CD4-positive, CD25-positive, alpha-beta regulatory T cell (primary cell): ENCODE measurements at regions not wholly inside any gene's neighbourhood (a gene's known extent, or its start where the extent isn't known, plus 50 kb on each side); places are given as distances from the start of the nearest gene placed in this dataset.
A peak's percentile ranks its signal among the peaks of the same experiment; 100 is the strongest.

Source experiments
- ATAC-seq, 2 donors: fragments of 150-1000 bp; cut with Tn5 transposase; one replicate each; pipeline ENCODE4 v1.10.0; 2021; ENCODE audit warnings: low read depth in 2 of 2, moderate number of reproducible peaks in 2 of 2, moderate library complexity in 1 of 2
- DNase-seq, 3 donors: peaks; one replicate each; pipeline versions ENCODE4 v3.0.0 to v3.0.0-alpha.2; 2012 to 2022; ENCODE audit warnings: mixed read lengths in 1 of 3
- H3K27ac ChIP-seq: one replicate; pipeline ENCODE4 v1.7.0; 2013; ENCODE audit warnings: mild to moderate bottlenecking, low read length; ENCODE audit not compliant: insufficient read depth, poor library complexity, severe bottlenecking
- H3K27me3 ChIP-seq: one replicate; pipeline ENCODE4 v1.7.0; 2013; ENCODE audit warnings: low read length; ENCODE audit not compliant: control insufficient read depth, insufficient read depth
- H3K36me3 ChIP-seq: one replicate; pipeline ENCODE4 v1.7.0; 2013; ENCODE audit warnings: mild to moderate bottlenecking, low read length, moderate library complexity; ENCODE audit not compliant: control insufficient read depth, insufficient read depth
- H3K4me1 ChIP-seq: 2 replicates; pipeline ENCODE4 v1.7.0; 2013; ENCODE audit warnings: mild to moderate bottlenecking, low read length; ENCODE audit not compliant: insufficient read depth, control insufficient read depth, poor library complexity, severe bottlenecking
- H3K4me3 ChIP-seq: one replicate; pipeline ENCODE4 v1.7.0; 2013; ENCODE audit warnings: low read depth, mild to moderate bottlenecking, low read length, moderate library complexity
- H3K9me3 ChIP-seq, 2 experiments: 1 replicate in 1 of 2; 2 replicates in 1 of 2; pipeline ENCODE4 v1.7.0; 2013; ENCODE audit warnings: low read length in 2 of 2, mild to moderate bottlenecking in 1 of 2, moderate library complexity in 1 of 2; ENCODE audit not compliant: control insufficient read depth in 2 of 2
- H3K27ac Mint-ChIP-seq, 3 donors: one replicate each; pipeline ENCODE4 v1.8.0; 2020 to 2022; ENCODE audit warnings: mild to moderate bottlenecking in 3 of 3, mixed read lengths in 3 of 3, moderate library complexity in 2 of 3
- H3K27me3 Mint-ChIP-seq: one replicate; pipeline ENCODE4 v1.8.0; 2022; ENCODE audit warnings: mild to moderate bottlenecking, mixed read lengths
- H3K36me3 Mint-ChIP-seq: one replicate; pipeline ENCODE4 v1.8.0; 2020; ENCODE audit warnings: mixed read lengths
- H3K4me1 Mint-ChIP-seq, 4 donors: one replicate each; pipeline ENCODE4 v1.8.0; 2020 to 2022; ENCODE audit warnings: mixed read lengths in 4 of 4, mild to moderate bottlenecking in 1 of 4
- H3K4me3 Mint-ChIP-seq, 4 donors: one replicate each; pipeline ENCODE4 v1.8.0; 2020 to 2022; ENCODE audit warnings: mild to moderate bottlenecking in 4 of 4, mixed read lengths in 4 of 4, moderate library complexity in 3 of 4
- H3K9me3 Mint-ChIP-seq, 7 donors: one replicate each; pipeline ENCODE4 v1.8.0; 2020 to 2022; ENCODE audit warnings: mixed read lengths in 7 of 7, mild to moderate bottlenecking in 3 of 7, moderate library complexity in 2 of 7

GRCh38 chr3:117010318-117010717 is 300.7 kb downstream of the TUSC7 start:
- Histone ChIP-seq H3K4me1 (no peaks in the 10 kb centered on the region), H3K9me3 (no peaks in the 10 kb centered on the region), H3K36me3 (no peaks in the 10 kb centered on the region), H3K27ac (no peak overlapping the region), H3K27me3 (no peaks in the 10 kb centered on the region), H3K4me3 (no peak overlapping the region)
- Mint-ChIP-seq H3K4me3 (no peak overlapping the region), H3K4me1 (no peaks in the 10 kb centered on the region), H3K36me3 (no peaks in the 10 kb centered on the region), H3K27me3 (no peaks in the 10 kb centered on the region), H3K9me3 (peaks cover 0 to 15% (median 4%) of the 10 kb centered on the region in 7 donors), H3K27ac (no peak overlapping the region)
- DNase-seq: no peak
- ATAC-seq: no peak

- H3K36me3 Mint-ChIP-seq: no peaks in the 10 kb centered on the region
- DNase-seq (no peak), ATAC-seq (no peak)
- Histone ChIP-seq H3K36me3 (no peaks in the 10 kb centered on the region), H3K9me3 (no peaks in the 10 kb centered on the region), H3K27ac (no peak overlapping the region), H3K4me1 (no peaks in the 10 kb centered on the region), H3K27me3 (no peaks in the 10 kb centered on the region), H3K4me3 (no peak overlapping the region)
- H3K27me3 Mint-ChIP-seq: no peaks in the 10 kb centered on the region
- no peak overlapping the region for H3K4me3 Mint-ChIP-seq
- H3K9me3 Mint-ChIP-seq: peaks cover 0 to 14% (median 4%) of the 10 kb centered on the region in 7 donors
- H3K4me1 Mint-ChIP-seq: no peaks in the 10 kb centered on the region
- no peak overlapping the region for H3K27ac Mint-ChIP-seq
Observed at GRCh38 chr3:117011687-117012250, 302.2 kb downstream of the TUSC7 start.

GRCh38 chr3:117016378-117016777 is 306.8 kb downstream of the TUSC7 start:
- no peaks in the 10 kb centered on the region for H3K36me3 ChIP-seq
- Mint-ChIP-seq H3K36me3 (no peaks in the 10 kb centered on the region), H3K4me1 (no peaks in the 10 kb centered on the region), H3K27ac (no peak overlapping the region), H3K4me3 (no peak overlapping the region), H3K27me3 (no peaks in the 10 kb centered on the region), H3K9me3 (peaks cover 0 to 13% (median 3%) of the 10 kb centered on the region in 7 donors)
- no peak overlapping the region for H3K27ac ChIP-seq
- H3K4me3 ChIP-seq: no peak overlapping the region
- DNase-seq: no peak
- ATAC-seq: no peak
- H3K9me3 ChIP-seq: no peaks in the 10 kb centered on the region
- peaks cover 2% of the 10 kb centered on the region for H3K27me3 ChIP-seq
- no peaks in the 10 kb centered on the region for H3K4me1 ChIP-seq

GRCh38 chr3:117017135-117017894 is 307.7 kb downstream of the TUSC7 start:
- Histone ChIP-seq H3K27me3 (peaks cover 2% of the 10 kb centered on the region), H3K36me3 (no peaks in the 10 kb centered on the region), H3K9me3 (no peaks in the 10 kb centered on the region), H3K4me1 (no peaks in the 10 kb centered on the region), H3K27ac (no peak overlapping the region), H3K4me3 (no peak overlapping the region)
- Mint-ChIP-seq H3K4me3 (no peak overlapping the region), H3K9me3 (peaks cover 0 to 8% (median 3%) of the 10 kb centered on the region in 7 donors), H3K27me3 (no peaks in the 10 kb centered on the region), H3K4me1 (no peaks in the 10 kb centered on the region), H3K36me3 (no peaks in the 10 kb centered on the region), H3K27ac (no peak overlapping the region)
- ATAC-seq (no peak), DNase-seq (no peak)

GRCh38 chr3:117018655-117019054 is 309.1 kb downstream of the TUSC7 start:
- peaks cover 0 to 6% (median 3%) of the 10 kb centered on the region in 7 donors for H3K9me3 Mint-ChIP-seq
- Histone ChIP-seq H3K4me1 (no peaks in the 10 kb centered on the region), H3K27me3 (peaks cover 2% of the 10 kb centered on the region), H3K27ac (no peak overlapping the region), H3K9me3 (no peaks in the 10 kb centered on the region), H3K36me3 (no peaks in the 10 kb centered on the region), H3K4me3 (no peak overlapping the region)
- ATAC-seq (no peak), DNase-seq (no peak)
- H3K4me3 Mint-ChIP-seq: peak overlapping the region in 1 of 4 donors; percentile 43
- no peaks in the 10 kb centered on the region for H3K36me3 Mint-ChIP-seq
- H3K4me1 Mint-ChIP-seq: no peaks in the 10 kb centered on the region
- H3K27me3 Mint-ChIP-seq: no peaks in the 10 kb centered on the region
- H3K27ac Mint-ChIP-seq: no peak overlapping the region

GRCh38 chr3:117019082-117019713 is 309.6 kb downstream of the TUSC7 start:
- no peaks in the 10 kb centered on the region for H3K4me1 ChIP-seq
- no peaks in the 10 kb centered on the region for H3K36me3 ChIP-seq
- ATAC-seq (no peak), DNase-seq (peak in 1 of 3 donors; percentile 31)
- no peaks in the 10 kb centered on the region for H3K4me1 Mint-ChIP-seq
- no peak overlapping the region for H3K27ac ChIP-seq
- H3K27me3 ChIP-seq: peaks cover 2% of the 10 kb centered on the region
- H3K4me3 Mint-ChIP-seq: no peak overlapping the region
- H3K9me3 ChIP-seq: no peaks in the 10 kb centered on the region
- no peaks in the 10 kb centered on the region for H3K36me3 Mint-ChIP-seq
- H3K4me3 ChIP-seq: no peak overlapping the region
- H3K27ac Mint-ChIP-seq: no peak overlapping the region
- H3K9me3 Mint-ChIP-seq: peaks cover 0 to 9% (median 3%) of the 10 kb centered on the region in 7 donors
- no peaks in the 10 kb centered on the region for H3K27me3 Mint-ChIP-seq

GRCh38 chr3:117026401-117026800 is 316.8 kb downstream of the TUSC7 start:
- no peak overlapping the region for H3K4me3 Mint-ChIP-seq
- DNase-seq: no peak
- H3K4me1 Mint-ChIP-seq: no peaks in the 10 kb centered on the region
- no peak overlapping the region for H3K27ac Mint-ChIP-seq
- H3K9me3 Mint-ChIP-seq: peaks cover 0 to 11% (median 1%) of the 10 kb centered on the region in 7 donors
- no peak for ATAC-seq
- H3K27ac ChIP-seq: no peak overlapping the region
- no peaks in the 10 kb centered on the region for H3K36me3 Mint-ChIP-seq
- H3K27me3 Mint-ChIP-seq: no peaks in the 10 kb centered on the region
- no peaks in the 10 kb centered on the region for H3K27me3 ChIP-seq
- H3K36me3 ChIP-seq: no peaks in the 10 kb centered on the region
- no peaks in the 10 kb centered on the region for H3K9me3 ChIP-seq
- H3K4me3 ChIP-seq: no peak overlapping the region
- H3K4me1 ChIP-seq: no peaks in the 10 kb centered on the region
